ENCODE measurements at regions not wholly inside any gene's neighbourhood (a gene's known extent, or its start where the extent isn't known, plus 50 kb on each side); places are given as distances from the start of the nearest gene placed in this dataset.

- no peak overlapping the region for H2BK120ac ChIP-seq (ENCODE audit: low read depth, low read length)
- H2BK12ac ChIP-seq (ENCODE audit: low read length in 2 of 2), result no peak overlapping the region
- no peak overlapping the region for H2AFZ ChIP-seq (ENCODE audit: low read depth, low read length)
- H3K18ac ChIP-seq (ENCODE audit: low read depth in 1 of 2, low read length in 2 of 2), result no peak overlapping the region
- H3K4ac ChIP-seq (ENCODE audit: low read depth in 1 of 2, low read length in 2 of 2), result no peak overlapping the region
- H3K14ac ChIP-seq (ENCODE audit: low read length in 2 of 2), result no peak overlapping the region
- no peaks in the 10 kb centered on the region for H3K9me3 ChIP-seq (ENCODE audit: control insufficient read depth, low read length)
- no peaks in the 10 kb centered on the region for H3K4me1 ChIP-seq (ENCODE audit: control insufficient read depth, insufficient read depth, low read depth, low read length)
- H3K27me3 ChIP-seq (ENCODE audit: control insufficient read depth in 1 of 2, insufficient read depth in 1 of 2, low read length in 2 of 2), result no peaks in the 10 kb centered on the region
- H3K36me3 ChIP-seq (ENCODE audit: control insufficient read depth in 1 of 2, insufficient read depth in 2 of 2, low read depth in 1 of 2, low read length in 2 of 2), result no peaks in the 10 kb centered on the region
- no peak for DNase-seq
- H2AK5ac ChIP-seq (ENCODE audit: low read length, severe bottlenecking), result no peak overlapping the region
- H3K23ac ChIP-seq (ENCODE audit: low read length in 2 of 2), result no peak overlapping the region
- no peak overlapping the region for H3K27ac ChIP-seq (ENCODE audit: low read length, poor library complexity, severe bottlenecking)
- no peak overlapping the region for H4K8ac ChIP-seq (ENCODE audit: low read length)
- no peak overlapping the region for H2BK15ac ChIP-seq (ENCODE audit: low read depth, poor library complexity, severe bottlenecking)
- no peak overlapping the region for H3K4me2 ChIP-seq (ENCODE audit: low read length, poor library complexity, severe bottlenecking)
- no peak overlapping the region for H3K9ac ChIP-seq (ENCODE audit: low read length)
- H3K4me3 ChIP-seq (ENCODE audit: insufficient read depth in 1 of 2, low read depth in 1 of 2, low read length in 2 of 2), result no peak overlapping the region
- no peak overlapping the region for H4K91ac ChIP-seq (ENCODE audit: low read length)
- H3K79me1 ChIP-seq (replicated peaks; ENCODE audit: low read length, poor library complexity, severe bottlenecking), result no peaks in the 10 kb centered on the region
- no peak overlapping the region for H2BK5ac ChIP-seq (ENCODE audit: low read depth, low read length, poor library complexity, severe bottlenecking)
These were observed 754.5 kb downstream of the SATB2 start for GRCh38 chr2:198703281-198703680.

- no peak overlapping the region for H3K9ac ChIP-seq (ENCODE audit: low read length)
- no peaks in the 10 kb centered on the region for H3K79me1 ChIP-seq (replicated peaks; ENCODE audit: low read length, poor library complexity, severe bottlenecking)
- H4K8ac ChIP-seq (ENCODE audit: low read length), result no peak overlapping the region
- no peak overlapping the region for H3K27ac ChIP-seq (ENCODE audit: low read length, poor library complexity, severe bottlenecking)
- no peaks in the 10 kb centered on the region for H3K9me3 ChIP-seq (ENCODE audit: control insufficient read depth, low read length)
- no peak overlapping the region for H2AFZ ChIP-seq (ENCODE audit: low read depth, low read length)
- H3K23ac ChIP-seq (ENCODE audit: low read length in 2 of 2), result no peak overlapping the region
- H2BK5ac ChIP-seq (ENCODE audit: low read depth, low read length, poor library complexity, severe bottlenecking), result no peak overlapping the region
- no peak overlapping the region for H4K91ac ChIP-seq (ENCODE audit: low read length)
- H3K14ac ChIP-seq (ENCODE audit: low read length in 2 of 2), result no peak overlapping the region
- H2BK12ac ChIP-seq (ENCODE audit: low read length in 2 of 2), result no peak overlapping the region
- no peak overlapping the region for H3K4me3 ChIP-seq (ENCODE audit: insufficient read depth in 1 of 2, low read depth in 1 of 2, low read length in 2 of 2)
- DNase-seq, result no peak
- no peak overlapping the region for H3K4me2 ChIP-seq (ENCODE audit: low read length, poor library complexity, severe bottlenecking)
- no peaks in the 10 kb centered on the region for H3K36me3 ChIP-seq (ENCODE audit: control insufficient read depth in 1 of 2, insufficient read depth in 2 of 2, low read depth in 1 of 2, low read length in 2 of 2)
- no peak overlapping the region for H2BK120ac ChIP-seq (ENCODE audit: low read depth, low read length)
- no peak overlapping the region for H3K18ac ChIP-seq (ENCODE audit: low read depth in 1 of 2, low read length in 2 of 2)
- no peaks in the 10 kb centered on the region for H3K4me1 ChIP-seq (ENCODE audit: control insufficient read depth, insufficient read depth, low read depth, low read length)
- H2BK15ac ChIP-seq (ENCODE audit: low read depth, poor library complexity, severe bottlenecking), result no peak overlapping the region
- H3K27me3 ChIP-seq (ENCODE audit: control insufficient read depth in 1 of 2, insufficient read depth in 1 of 2, low read length in 2 of 2), result no peaks in the 10 kb centered on the region
- H3K4ac ChIP-seq (ENCODE audit: low read depth in 1 of 2, low read length in 2 of 2), result no peak overlapping the region
- no peak overlapping the region for H2AK5ac ChIP-seq (ENCODE audit: low read length, severe bottlenecking)
These were observed 754.9 kb downstream of the SATB2 start for GRCh38 chr2:198702796-198703195.

- no peak overlapping the region for H2BK12ac ChIP-seq (ENCODE audit: low read length in 2 of 2)
- H3K23ac ChIP-seq (ENCODE audit: low read length in 2 of 2), result no peak overlapping the region
- no peak for DNase-seq
- H3K36me3 ChIP-seq (ENCODE audit: control insufficient read depth in 1 of 2, insufficient read depth in 2 of 2, low read depth in 1 of 2, low read length in 2 of 2), result no peaks in the 10 kb centered on the region
- H3K14ac ChIP-seq (ENCODE audit: low read length in 2 of 2), result no peak overlapping the region
- H4K8ac ChIP-seq (ENCODE audit: low read length), result no peak overlapping the region
- no peaks in the 10 kb centered on the region for H3K4me1 ChIP-seq (ENCODE audit: control insufficient read depth, insufficient read depth, low read depth, low read length)
- H3K4me2 ChIP-seq (ENCODE audit: low read length, poor library complexity, severe bottlenecking), result no peak overlapping the region
- WGBS, result no CpG with 5 or more reads among the region's 1 CpG
- no peak overlapping the region for H3K18ac ChIP-seq (ENCODE audit: low read depth in 1 of 2, low read length in 2 of 2)
- no peak overlapping the region for H2BK120ac ChIP-seq (ENCODE audit: low read depth, low read length)
- no peak overlapping the region for H3K9ac ChIP-seq (ENCODE audit: low read length)
- H4K91ac ChIP-seq (ENCODE audit: low read length), result no peak overlapping the region
- H2BK15ac ChIP-seq (ENCODE audit: low read depth, poor library complexity, severe bottlenecking), result no peak overlapping the region
- H3K9me3 ChIP-seq (ENCODE audit: control insufficient read depth, low read length), result no peaks in the 10 kb centered on the region
- H3K27me3 ChIP-seq (ENCODE audit: control insufficient read depth in 1 of 2, insufficient read depth in 1 of 2, low read length in 2 of 2), result no peaks in the 10 kb centered on the region
- H2AK5ac ChIP-seq (ENCODE audit: low read length, severe bottlenecking), result no peak overlapping the region
- H2BK5ac ChIP-seq (ENCODE audit: low read depth, low read length, poor library complexity, severe bottlenecking), result no peak overlapping the region
- H3K27ac ChIP-seq (ENCODE audit: low read length, poor library complexity, severe bottlenecking), result no peak overlapping the region
- H2AFZ ChIP-seq (ENCODE audit: low read depth, low read length), result no peak overlapping the region
- no peak overlapping the region for H3K4ac ChIP-seq (ENCODE audit: low read depth in 1 of 2, low read length in 2 of 2)
- no peak overlapping the region for H3K4me3 ChIP-seq (ENCODE audit: insufficient read depth in 1 of 2, low read depth in 1 of 2, low read length in 2 of 2)
- H3K79me1 ChIP-seq (replicated peaks; ENCODE audit: low read length, poor library complexity, severe bottlenecking), result no peaks in the 10 kb centered on the region
These were observed 756.3 kb downstream of the SATB2 start for GRCh38 chr2:198701481-198701880.

GRCh38 chr2:198700319-198700718 lies 757.4 kb downstream of the SATB2 start:
- Histone ChIP-seq H3K79me1 (replicated peaks; ENCODE audit: low read length, poor library complexity, severe bottlenecking) (no peaks in the 10 kb centered on the region), H3K18ac (ENCODE audit: low read depth in 1 of 2, low read length in 2 of 2) (no peak overlapping the region), H4K8ac (ENCODE audit: low read length) (no peak overlapping the region), H3K4me3 (ENCODE audit: insufficient read depth in 1 of 2, low read depth in 1 of 2, low read length in 2 of 2) (no peak overlapping the region), H3K27ac (ENCODE audit: low read length, poor library complexity, severe bottlenecking) (no peak overlapping the region), H3K23ac (ENCODE audit: low read length in 2 of 2) (no peak overlapping the region), H3K36me3 (ENCODE audit: control insufficient read depth in 1 of 2, insufficient read depth in 2 of 2, low read depth in 1 of 2, low read length in 2 of 2) (no peaks in the 10 kb centered on the region), H3K27me3 (ENCODE audit: control insufficient read depth in 1 of 2, insufficient read depth in 1 of 2, low read length in 2 of 2) (no peaks in the 10 kb centered on the region), H2BK120ac (ENCODE audit: low read depth, low read length) (no peak overlapping the region), H3K4ac (ENCODE audit: low read depth in 1 of 2, low read length in 2 of 2) (no peak overlapping the region), H3K9me3 (ENCODE audit: control insufficient read depth, low read length) (no peaks in the 10 kb centered on the region), H2AFZ (ENCODE audit: low read depth, low read length) (no peak overlapping the region), H2AK5ac (ENCODE audit: low read length, severe bottlenecking) (no peak overlapping the region), H3K14ac (ENCODE audit: low read length in 2 of 2) (no peak overlapping the region), H3K4me1 (ENCODE audit: control insufficient read depth, insufficient read depth, low read depth, low read length) (no peaks in the 10 kb centered on the region), H2BK12ac (ENCODE audit: low read length in 2 of 2) (no peak overlapping the region), H3K9ac (ENCODE audit: low read length) (no peak overlapping the region), H2BK15ac (ENCODE audit: low read depth, poor library complexity, severe bottlenecking) (no peak overlapping the region), H2BK5ac (ENCODE audit: low read depth, low read length, poor library complexity, severe bottlenecking) (no peak overlapping the region), H3K4me2 (ENCODE audit: low read length, poor library complexity, severe bottlenecking) (no peak overlapping the region), H4K91ac (ENCODE audit: low read length) (no peak overlapping the region)
- 97% methylated on average over 1 of the region's 1 CpG for WGBS
- no peak for DNase-seq
